Activated CD8-positive, alpha-beta memory T cell treated with anti-CD3 and anti-CD28 coated beads for 48 hours (primary cell): ENCODE measurements at regions not wholly inside any gene's neighbourhood (a gene's known extent, or its start where the extent isn't known, plus 50 kb on each side); places are given as distances from the start of the nearest gene placed in this dataset.
A peak's percentile ranks its signal among the peaks of the same experiment; 100 is the strongest.

Source experiments
- DNase-seq, 3 experiments: peaks; one replicate each; pipeline ENCODE4 v3.0.0-alpha.2; 2020; ENCODE audit warnings: low read depth in 2 of 3, low spot score in 2 of 3

DNA sequence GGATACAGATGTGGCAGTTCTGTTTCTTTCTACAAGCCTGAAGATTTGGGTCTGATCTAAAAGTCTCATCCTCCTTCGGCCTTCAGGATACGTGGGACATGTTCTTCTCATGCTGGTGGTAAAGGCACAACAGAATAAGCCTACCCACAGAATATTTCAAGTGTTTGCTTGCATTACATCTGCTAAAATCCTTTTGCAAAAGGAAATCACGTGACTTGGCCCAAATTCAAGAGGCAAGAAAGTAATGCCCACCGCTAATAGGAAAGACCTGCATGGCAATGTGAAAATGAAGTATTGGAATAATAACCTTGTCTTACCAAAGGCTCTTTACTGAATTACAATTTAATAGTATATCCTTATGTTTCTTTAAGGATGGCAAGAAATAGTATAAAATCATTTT is 439.9 kb upstream of the TGFBR2 start:
- no peak for DNase-seq

DNA sequence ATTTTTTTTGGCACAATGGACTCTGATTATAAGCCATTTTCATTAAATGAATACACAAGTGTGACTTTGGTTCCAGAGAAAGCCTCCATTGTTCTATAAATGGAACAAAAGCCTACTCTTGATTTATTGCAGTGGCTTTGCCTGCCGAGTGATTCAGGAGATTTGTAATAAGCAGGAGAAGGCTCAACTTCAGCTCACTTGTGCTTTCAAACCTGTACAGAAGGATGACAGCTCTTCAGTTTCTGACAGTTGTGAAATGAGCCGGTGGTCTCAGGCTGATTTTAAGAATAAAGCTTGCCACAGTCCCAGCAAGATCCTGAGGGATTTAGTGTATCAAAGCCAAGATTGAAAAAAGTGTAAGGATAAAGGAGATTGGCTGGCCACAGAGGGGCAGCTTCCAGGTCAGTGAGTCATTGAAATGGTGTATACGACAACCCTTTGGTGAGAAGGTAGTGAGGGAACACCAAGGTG is 438.8 kb upstream of the TGFBR2 start:
- DNase-seq, result no peak

DNA sequence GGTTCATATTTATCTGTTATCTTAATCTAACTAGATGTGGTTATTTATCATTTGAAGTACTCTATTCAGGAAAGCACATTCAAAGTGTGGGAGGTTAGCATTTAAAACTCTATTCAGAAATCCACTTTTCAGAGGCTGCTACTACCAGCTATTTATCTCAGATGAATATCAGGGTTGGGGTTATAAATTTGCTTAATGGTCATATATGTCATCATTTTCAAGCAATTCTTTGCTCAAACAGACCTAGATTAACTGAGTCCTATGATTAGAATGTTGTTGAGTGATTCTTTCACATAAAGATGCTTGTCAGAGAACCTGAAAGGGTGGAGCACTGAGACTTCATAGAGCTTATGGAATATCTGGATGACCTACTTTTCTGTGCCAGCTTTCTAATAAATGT is 436.9 kb upstream of the TGFBR2 start:
- no peak for DNase-seq

DNA sequence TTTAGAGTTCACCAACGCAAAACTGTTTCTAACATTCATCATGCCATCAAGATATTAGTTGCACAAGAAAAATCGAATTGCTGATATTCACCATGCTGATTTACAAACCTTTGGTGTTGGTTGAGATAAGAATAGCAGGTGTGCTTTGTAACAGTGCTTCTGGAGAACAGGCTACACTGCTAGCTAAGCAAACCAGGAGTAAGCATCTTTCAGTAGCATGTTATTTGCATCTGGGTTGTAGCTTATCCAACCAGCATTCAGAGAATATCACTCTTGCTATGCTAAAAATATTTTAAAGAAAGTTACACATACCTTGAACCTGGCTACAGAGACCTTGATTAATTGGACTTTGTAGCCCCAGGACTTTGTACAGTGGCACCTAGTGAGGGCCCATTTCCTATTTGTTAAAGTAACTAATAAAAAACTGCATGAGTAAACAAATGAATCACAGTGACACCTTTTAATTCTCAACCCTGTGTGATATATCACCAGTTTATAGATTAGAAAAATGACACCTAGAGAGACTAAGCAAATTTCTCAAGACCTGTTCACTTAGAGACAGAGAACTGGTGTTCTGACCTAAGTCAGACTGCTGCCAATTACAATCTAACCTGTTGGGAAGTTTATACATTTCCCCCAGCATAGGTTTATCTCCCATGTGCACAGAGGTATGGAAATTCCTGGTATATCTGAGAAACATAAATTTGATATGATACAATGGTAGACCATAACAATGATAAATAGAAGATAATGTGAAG is 435.5 kb upstream of the TGFBR2 start:
- DNase-seq, result no peak

- DNase-seq, result no peak
Observed at GRCh38 chr3:30174357-30174756, 432.0 kb upstream of the TGFBR2 start.

DNA sequence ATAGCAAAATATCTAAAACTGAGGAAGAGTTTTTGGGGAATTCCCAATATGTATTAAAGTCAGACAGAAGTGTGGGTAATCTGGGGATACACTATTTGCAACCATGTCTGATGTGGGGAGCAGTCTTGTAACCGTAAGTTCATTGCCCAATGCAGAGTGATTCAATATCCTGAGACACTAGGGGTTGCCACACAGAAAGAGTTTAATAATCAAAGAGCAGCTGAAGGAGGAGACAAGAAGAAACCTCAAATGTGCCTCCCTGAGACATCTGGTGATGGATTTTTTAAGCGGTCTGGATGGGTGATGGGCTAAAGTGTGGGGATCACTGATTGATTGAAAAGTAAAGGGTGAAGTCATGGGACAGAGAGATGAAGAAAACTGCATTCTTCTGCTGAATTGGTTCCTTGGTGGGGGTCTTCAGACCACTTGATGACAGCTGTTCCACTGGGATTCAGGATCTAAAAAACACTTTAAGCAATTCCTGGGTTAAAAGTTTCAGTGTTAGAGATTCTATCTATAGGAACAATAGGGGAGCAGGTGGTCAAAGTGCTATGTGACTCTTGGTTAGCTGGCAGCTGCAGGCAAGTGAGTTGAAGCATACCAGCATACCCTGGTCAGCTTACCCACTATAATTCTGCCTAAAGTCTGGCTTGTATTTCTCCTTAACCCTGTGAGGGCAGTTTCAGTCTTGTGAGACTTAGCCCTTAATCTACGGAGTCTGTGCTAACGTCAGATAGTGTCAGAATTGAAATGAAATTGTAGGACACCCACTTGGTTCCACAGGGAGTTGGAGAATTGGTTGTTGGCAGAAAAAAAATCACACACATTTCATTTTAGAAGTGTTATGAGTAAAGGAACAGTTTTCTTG is 425.9 kb upstream of the TGFBR2 start:
- no peak for DNase-seq

DNA sequence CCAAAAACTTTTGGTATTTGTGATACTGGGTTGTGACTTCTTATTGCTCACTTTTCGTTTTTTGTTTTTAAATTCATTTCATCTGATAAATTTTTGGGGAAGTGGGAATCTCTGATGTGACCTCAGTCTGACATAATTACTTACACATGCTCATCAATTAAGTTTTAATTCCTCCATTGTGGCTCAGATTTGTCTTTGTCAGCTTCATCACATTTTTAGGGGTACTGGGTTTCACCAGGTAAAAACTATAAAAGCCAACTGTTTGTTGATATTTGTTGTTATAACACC is 425.3 kb upstream of the TGFBR2 start:
- no peak for DNase-seq

GRCh38 chr3:30181581-30181980 is 424.8 kb upstream of the TGFBR2 start:
- DNase-seq, result no peak

DNA sequence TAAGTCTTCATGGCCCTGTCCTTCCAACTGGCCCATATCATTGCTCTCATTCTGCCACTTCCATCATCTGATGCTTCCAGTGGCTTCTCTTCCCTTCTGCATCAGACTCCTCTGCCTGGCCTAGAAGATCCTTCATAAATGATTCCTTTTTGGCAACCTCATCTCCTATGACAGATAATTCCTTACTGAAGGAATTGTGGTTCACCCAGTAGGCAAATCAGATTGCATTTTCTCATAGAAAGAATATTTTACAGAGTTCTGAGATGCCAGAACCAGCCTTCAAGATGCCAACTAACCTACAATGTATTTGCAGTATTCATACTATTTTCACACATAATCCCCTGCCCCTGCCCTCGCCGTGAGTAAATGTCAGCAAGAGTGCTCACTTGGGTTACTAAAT is 423.0 kb upstream of the TGFBR2 start:
- DNase-seq, result no peak

DNA sequence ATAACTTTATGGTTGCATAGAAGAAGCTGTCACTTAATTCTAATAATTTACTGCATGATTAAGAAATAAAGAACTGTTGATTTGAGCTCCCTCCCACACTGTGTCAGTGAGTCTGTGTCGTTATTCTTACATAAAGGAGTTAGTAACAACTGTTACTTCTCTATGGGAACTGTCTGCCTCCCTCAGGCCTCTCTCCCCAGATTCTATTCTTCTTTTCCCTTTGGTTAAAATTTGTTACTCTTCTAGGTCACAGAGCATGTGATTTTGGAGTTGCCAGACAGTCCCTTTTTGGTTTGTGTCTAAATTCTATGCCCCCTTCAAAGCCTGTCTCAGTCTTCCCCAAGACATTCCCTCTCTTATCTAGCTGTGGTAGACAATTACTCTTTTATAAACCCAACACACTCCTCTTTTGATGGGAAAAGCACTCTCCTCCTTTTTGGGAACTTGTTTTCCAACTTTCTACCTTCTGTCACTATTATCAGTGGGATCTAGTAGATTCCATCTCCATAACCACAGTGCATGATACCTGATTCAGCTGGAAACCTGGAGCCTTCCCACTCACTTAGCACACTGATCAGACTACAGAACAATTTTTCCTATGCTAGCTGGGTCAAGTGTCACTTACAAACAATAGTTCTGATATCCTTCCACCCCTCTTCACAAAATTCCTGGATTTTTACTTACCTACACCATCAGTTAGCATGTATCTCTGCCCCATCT is 422.1 kb upstream of the TGFBR2 start:
- no peak for DNase-seq

GRCh38 chr3:30185872-30186271 is 420.5 kb upstream of the TGFBR2 start:
- no peak for DNase-seq

GRCh38 chr3:30186741-30187219 is 419.6 kb upstream of the TGFBR2 start:
- no peak for DNase-seq

GRCh38 chr3:30187366-30187765 is 419.0 kb upstream of the TGFBR2 start:
- DNase-seq, result no peak

GRCh38 chr3:30188713-30189112 is 417.7 kb upstream of the TGFBR2 start:
- no peak for DNase-seq

DNA sequence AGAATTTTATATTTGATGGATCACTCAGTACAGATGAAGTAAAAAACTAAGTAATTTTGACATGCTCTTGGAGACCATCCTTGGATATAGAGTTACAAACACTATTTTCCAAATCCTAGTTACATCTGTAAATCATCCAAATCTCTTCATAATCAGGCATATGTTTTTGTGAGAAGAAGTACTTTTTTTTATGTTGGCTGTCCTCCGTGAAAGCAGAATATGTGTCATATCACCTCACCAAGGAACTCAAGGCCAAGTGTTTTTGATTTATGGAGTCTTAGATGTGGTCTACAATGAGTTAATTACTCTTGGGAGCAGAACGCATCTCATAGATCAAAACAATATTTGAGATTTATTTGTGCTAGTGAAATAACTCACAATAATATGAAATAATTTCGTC is 416.5 kb upstream of the TGFBR2 start:
- no peak for DNase-seq

GRCh38 chr3:30193625-30194044 is 412.8 kb upstream of the TGFBR2 start:
- no peak for DNase-seq

GRCh38 chr3:30195352-30195751 is 411.0 kb upstream of the TGFBR2 start:
- no peak for DNase-seq

GRCh38 chr3:30198162-30198561 is 408.2 kb upstream of the TGFBR2 start:
- no peak for DNase-seq

- DNase-seq, result peak in 2 of 3 experiments; percentile 28 to 54
Observed at GRCh38 chr3:30199096-30199759, 407.2 kb upstream of the TGFBR2 start.

- no peak for DNase-seq
Observed at GRCh38 chr3:30199855-30200254, 406.5 kb upstream of the TGFBR2 start.

- DNase-seq, result no peak
Observed at GRCh38 chr3:30201715-30202114, 404.7 kb upstream of the TGFBR2 start.
